Liver (tissue), 3 donors: ENCODE measurements at regions not wholly inside any gene's neighbourhood (a gene's known extent, or its start where the extent isn't known, plus 50 kb on each side); places are given as distances from the start of the nearest gene placed in this dataset.

Source experiments
- FOXA2 ChIP-seq: IDR thresholded peaks from 2 replicates; pipeline ENCODE4 v1.6.1; 2016; ENCODE audit warnings: antibody characterized with exemption
- TAF1 ChIP-seq: conservative IDR thresholded peaks from 2 replicates; pipeline ENCODE4 v1.6.1; 2016; ENCODE audit warnings: antibody characterized with exemption, mild to moderate bottlenecking
- TF ChIP-seq, protein P1 (sequence below): fragments of 150-350 bp; IDR thresholded peaks from 2 replicates; pipeline ENCODE4 v1.5.1; 2017; ENCODE audit warnings: improper control_type of control experiment, low read depth, low read length; ENCODE audit not compliant: missing input control
- TF ChIP-seq, protein P2 (sequence below): IDR thresholded peaks from 2 replicates; pipeline ENCODE4 v1.6.1; 2016; ENCODE audit warnings: antibody characterized with exemption
- donor health status: healthy.
- donor health status: healthy.

DNA sequence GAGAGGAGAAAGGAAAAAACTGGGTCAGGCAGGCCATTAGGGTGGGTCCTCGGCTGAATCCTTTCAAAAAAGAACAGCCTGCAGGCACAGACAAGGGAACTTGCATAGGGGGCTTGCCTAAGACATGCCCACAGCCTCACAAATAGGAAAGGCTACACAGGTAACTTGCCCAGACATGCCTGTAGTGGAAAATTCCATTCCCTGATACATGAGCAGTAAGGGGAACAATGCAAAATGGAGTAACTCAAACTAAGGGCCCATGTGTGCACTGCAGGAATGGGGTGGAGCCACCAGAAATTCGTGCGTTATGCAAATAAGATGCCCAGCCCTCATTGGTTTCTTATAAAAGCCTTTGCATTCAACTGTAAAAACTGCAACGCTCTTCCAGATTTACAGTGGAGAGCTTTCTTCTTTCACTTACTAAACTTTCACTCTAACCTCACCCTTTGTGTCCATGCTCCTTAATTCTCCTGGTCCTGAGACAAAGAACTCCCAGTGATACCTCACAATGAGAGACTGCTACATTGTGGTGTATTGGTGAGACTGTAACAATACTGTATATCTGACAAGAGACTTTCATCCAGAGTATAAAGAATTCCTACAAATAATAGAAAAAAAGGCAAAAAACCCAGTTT lies 59.5 kb upstream of the SLITRK1 start:
- TF ChIP-seq, protein P1, sequence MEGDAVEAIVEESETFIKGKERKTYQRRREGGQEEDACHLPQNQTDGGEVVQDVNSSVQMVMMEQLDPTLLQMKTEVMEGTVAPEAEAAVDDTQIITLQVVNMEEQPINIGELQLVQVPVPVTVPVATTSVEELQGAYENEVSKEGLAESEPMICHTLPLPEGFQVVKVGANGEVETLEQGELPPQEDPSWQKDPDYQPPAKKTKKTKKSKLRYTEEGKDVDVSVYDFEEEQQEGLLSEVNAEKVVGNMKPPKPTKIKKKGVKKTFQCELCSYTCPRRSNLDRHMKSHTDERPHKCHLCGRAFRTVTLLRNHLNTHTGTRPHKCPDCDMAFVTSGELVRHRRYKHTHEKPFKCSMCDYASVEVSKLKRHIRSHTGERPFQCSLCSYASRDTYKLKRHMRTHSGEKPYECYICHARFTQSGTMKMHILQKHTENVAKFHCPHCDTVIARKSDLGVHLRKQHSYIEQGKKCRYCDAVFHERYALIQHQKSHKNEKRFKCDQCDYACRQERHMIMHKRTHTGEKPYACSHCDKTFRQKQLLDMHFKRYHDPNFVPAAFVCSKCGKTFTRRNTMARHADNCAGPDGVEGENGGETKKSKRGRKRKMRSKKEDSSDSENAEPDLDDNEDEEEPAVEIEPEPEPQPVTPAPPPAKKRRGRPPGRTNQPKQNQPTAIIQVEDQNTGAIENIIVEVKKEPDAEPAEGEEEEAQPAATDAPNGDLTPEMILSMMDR = no peak
- TF ChIP-seq TAF1 (no peak), FOXA2 (no peak)
- TF ChIP-seq, protein P2, sequence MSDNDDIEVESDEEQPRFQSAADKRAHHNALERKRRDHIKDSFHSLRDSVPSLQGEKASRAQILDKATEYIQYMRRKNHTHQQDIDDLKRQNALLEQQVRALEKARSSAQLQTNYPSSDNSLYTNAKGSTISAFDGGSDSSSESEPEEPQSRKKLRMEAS = no peak
